Lower leg skin (tissue), 3 donors: ENCODE measurements at regions not wholly inside any gene's neighbourhood (a gene's known extent, or its start where the extent isn't known, plus 50 kb on each side); places are given as distances from the start of the nearest gene placed in this dataset.

ENCODE experiments used
- POLR2A ChIP-seq, 2 donors: fragments of 450-650 bp; IDR thresholded peaks; one replicate each; pipeline ENCODE4 v1.6.1; 2016 to 2017; ENCODE audit warnings: antibody characterized with exemption in 2 of 2, mild to moderate bottlenecking in 1 of 2, moderate library complexity in 1 of 2
- TF ChIP-seq, protein P1 (sequence below), 3 donors: fragments of 450-650 bp; IDR thresholded peaks; one replicate each; pipeline ENCODE4 v1.5.1; 2016; ENCODE audit warnings: antibody characterized with exemption in 3 of 3, mild to moderate bottlenecking in 3 of 3, moderate library complexity in 2 of 3

DNA sequence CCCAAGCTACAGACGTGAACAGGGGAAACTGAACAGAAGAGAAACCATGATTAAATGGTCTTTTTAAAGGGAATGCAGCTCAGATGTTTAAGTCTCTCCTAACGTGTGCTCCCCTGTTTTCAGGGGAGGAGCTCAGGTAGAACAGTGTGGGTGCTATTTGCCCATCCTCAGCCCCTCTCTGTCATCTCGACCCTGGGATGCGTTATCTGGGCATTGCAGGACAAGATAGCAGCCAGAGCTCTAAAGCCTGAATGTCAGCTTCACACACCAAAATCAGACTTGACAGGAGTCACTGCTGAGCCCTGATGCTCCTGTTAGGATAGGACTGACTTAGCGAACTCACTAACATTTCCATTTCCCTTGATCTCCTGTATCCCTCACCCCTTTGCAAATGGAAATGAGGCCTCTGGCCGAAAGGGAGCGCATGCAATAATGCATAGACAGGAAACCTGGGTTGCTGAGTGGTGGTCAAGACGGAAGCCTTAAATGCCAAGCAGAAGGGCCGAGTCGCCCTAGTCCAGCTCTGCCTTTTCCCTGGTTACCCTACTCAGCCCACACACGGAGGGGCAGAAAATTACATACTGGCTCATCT, 234.9 kb upstream of the TPM1 start:
- TF ChIP-seq POLR2A (IDR thresholded peaks at IDR 0.05): no peak
- TF ChIP-seq, protein P1, sequence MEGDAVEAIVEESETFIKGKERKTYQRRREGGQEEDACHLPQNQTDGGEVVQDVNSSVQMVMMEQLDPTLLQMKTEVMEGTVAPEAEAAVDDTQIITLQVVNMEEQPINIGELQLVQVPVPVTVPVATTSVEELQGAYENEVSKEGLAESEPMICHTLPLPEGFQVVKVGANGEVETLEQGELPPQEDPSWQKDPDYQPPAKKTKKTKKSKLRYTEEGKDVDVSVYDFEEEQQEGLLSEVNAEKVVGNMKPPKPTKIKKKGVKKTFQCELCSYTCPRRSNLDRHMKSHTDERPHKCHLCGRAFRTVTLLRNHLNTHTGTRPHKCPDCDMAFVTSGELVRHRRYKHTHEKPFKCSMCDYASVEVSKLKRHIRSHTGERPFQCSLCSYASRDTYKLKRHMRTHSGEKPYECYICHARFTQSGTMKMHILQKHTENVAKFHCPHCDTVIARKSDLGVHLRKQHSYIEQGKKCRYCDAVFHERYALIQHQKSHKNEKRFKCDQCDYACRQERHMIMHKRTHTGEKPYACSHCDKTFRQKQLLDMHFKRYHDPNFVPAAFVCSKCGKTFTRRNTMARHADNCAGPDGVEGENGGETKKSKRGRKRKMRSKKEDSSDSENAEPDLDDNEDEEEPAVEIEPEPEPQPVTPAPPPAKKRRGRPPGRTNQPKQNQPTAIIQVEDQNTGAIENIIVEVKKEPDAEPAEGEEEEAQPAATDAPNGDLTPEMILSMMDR (IDR thresholded peaks at IDR 0.05): no peak
